Loucy (cell line): ENCODE measurements at regions not wholly inside any gene's neighbourhood (a gene's known extent, or its start where the extent isn't known, plus 50 kb on each side); places are given as distances from the start of the nearest gene placed in this dataset.

Experiments
- H2AFZ ChIP-seq: fragments of 200-600 bp; sonication (generic); 2 replicates; pipeline ENCODE4 v1.6.0; 2016; ENCODE audit warnings: antibody characterized with exemption, mild to moderate bottlenecking, low read length, moderate library complexity
- H3F3A ChIP-seq: fragments of 200-600 bp; 2 replicates; pipeline ENCODE4 v1.6.0; 2016; ENCODE audit warnings: antibody characterized with exemption, low read depth, mild to moderate bottlenecking
- H3K27me3 ChIP-seq: fragments of 200-600 bp; sonication (generic); 2 replicates; pipeline ENCODE4 v1.6.1; 2014; ENCODE audit warnings: low read length, mild to moderate bottlenecking; ENCODE audit not compliant: insufficient read depth, poor library complexity, severe bottlenecking
- H3K36me3 ChIP-seq: fragments of 200-600 bp; sonication (generic); 2 replicates; pipeline ENCODE4 v1.6.1; 2016; ENCODE audit warnings: low read length; ENCODE audit not compliant: insufficient read depth
- H3K4me1 ChIP-seq: fragments of 200-600 bp; sonication (generic); 2 replicates; pipeline ENCODE4 v1.5.1; 2014; ENCODE audit warnings: low read length, mild to moderate bottlenecking; ENCODE audit not compliant: insufficient read depth, poor library complexity, severe bottlenecking
- H3K4me2 ChIP-seq: fragments of 200-600 bp; sonication (generic); 2 replicates; pipeline ENCODE4 v1.6.0; 2014; ENCODE audit warnings: antibody characterized with exemption, low read length, low read depth, mild to moderate bottlenecking; ENCODE audit not compliant: poor library complexity, severe bottlenecking
- H3K4me3 ChIP-seq: fragments of 200-600 bp; sonication (generic); 2 replicates; pipeline ENCODE4 v1.5.1; 2014; ENCODE audit warnings: low read length, mild to moderate bottlenecking, mixed read lengths; ENCODE audit not compliant: poor library complexity, severe bottlenecking
- H3K79me2 ChIP-seq: fragments of 200-600 bp; sonication (generic); 2 replicates; pipeline ENCODE4 v1.6.1; 2014; ENCODE audit warnings: low read length; ENCODE audit not compliant: insufficient read depth
- H3K9ac ChIP-seq: fragments of 200-600 bp; sonication (generic); 2 replicates; pipeline ENCODE4 v1.6.0; 2014; ENCODE audit warnings: mild to moderate bottlenecking, low read depth, low read length, moderate library complexity; ENCODE audit not compliant: poor library complexity, severe bottlenecking
- H3K9me2 ChIP-seq: fragments of 200-600 bp; sonication (generic); replicated peaks from 2 replicates; pipeline ENCODE4 v1.6.1; 2016; ENCODE audit warnings: low read depth, low read length, mixed read lengths
- H3K9me3 ChIP-seq: fragments of 200-600 bp; sonication (generic); 2 replicates; pipeline ENCODE4 v1.6.1; 2014; ENCODE audit warnings: mild to moderate bottlenecking, antibody characterized with exemption, low read length, low read depth; ENCODE audit not compliant: insufficient read depth
- H4K20me1 ChIP-seq: fragments of 200-600 bp; sonication (generic); 2 replicates; pipeline ENCODE4 v1.6.0; 2014; ENCODE audit warnings: antibody characterized with exemption, low read length, mild to moderate bottlenecking; ENCODE audit not compliant: insufficient read depth, poor library complexity, severe bottlenecking
- CTCF ChIP-seq: fragments of 200-600 bp; sonication (generic); conservative IDR thresholded peaks from 2 replicates; pipeline ENCODE4 v1.5.1; 2014; ENCODE audit warnings: mild to moderate bottlenecking, antibody characterized with exemption, low read length
- EZH2phosphoT487 ChIP-seq: fragments of 200-600 bp; IDR thresholded peaks from 2 replicates; pipeline ENCODE4 v1.6.1; 2018; ENCODE audit warnings: antibody characterized with exemption, mild to moderate bottlenecking, moderate library complexity, borderline replicate concordance

GRCh38 chr1:83813576-83813975, 185.4 kb downstream of the TTLL7 start:
- no peak for TF ChIP-seq CTCF
- TF ChIP-seq EZH2phosphoT487, result no peak
- no peak overlapping the region for H3K9ac ChIP-seq
- H2AFZ ChIP-seq, result no peak overlapping the region
- H3K36me3 ChIP-seq, result no peaks in the 10 kb centered on the region
- no peaks in the 10 kb centered on the region for H3K9me3 ChIP-seq
- H4K20me1 ChIP-seq, result no peaks in the 10 kb centered on the region
- no peaks in the 10 kb centered on the region for H3K4me1 ChIP-seq
- no peaks in the 10 kb centered on the region for H3K9me2 ChIP-seq
- no peaks in the 10 kb centered on the region for H3K79me2 ChIP-seq
- H3F3A ChIP-seq, result no peaks in the 10 kb centered on the region
- no peak overlapping the region for H3K4me2 ChIP-seq
- H3K27me3 ChIP-seq, result no peaks in the 10 kb centered on the region
- no peak overlapping the region for H3K4me3 ChIP-seq

- Histone ChIP-seq H3K4me1 (no peaks in the 10 kb centered on the region), H2AFZ (no peak overlapping the region), H3K9me3 (no peaks in the 10 kb centered on the region), H4K20me1 (no peaks in the 10 kb centered on the region), H3K4me2 (no peak overlapping the region), H3F3A (no peaks in the 10 kb centered on the region), H3K9ac (no peak overlapping the region), H3K36me3 (no peaks in the 10 kb centered on the region), H3K79me2 (no peaks in the 10 kb centered on the region), H3K9me2 (no peaks in the 10 kb centered on the region), H3K27me3 (no peaks in the 10 kb centered on the region), H3K4me3 (no peak overlapping the region)
- TF ChIP-seq EZH2phosphoT487 (no peak), CTCF (no peak)
Measured at GRCh38 chr1:83810144-83810543, 188.8 kb downstream of the TTLL7 start.

GRCh38 chr1:83808536-83808935, 190.4 kb downstream of the TTLL7 start:
- H3K4me1 ChIP-seq, result no peaks in the 10 kb centered on the region
- H3K9me2 ChIP-seq, result no peaks in the 10 kb centered on the region
- H3K9me3 ChIP-seq, result no peaks in the 10 kb centered on the region
- H2AFZ ChIP-seq, result no peak overlapping the region
- H3K36me3 ChIP-seq, result no peaks in the 10 kb centered on the region
- no peak overlapping the region for H3K4me3 ChIP-seq
- TF ChIP-seq EZH2phosphoT487, result no peak
- TF ChIP-seq CTCF, result no peak
- H4K20me1 ChIP-seq, result no peaks in the 10 kb centered on the region
- no peaks in the 10 kb centered on the region for H3K27me3 ChIP-seq
- no peaks in the 10 kb centered on the region for H3F3A ChIP-seq
- no peaks in the 10 kb centered on the region for H3K79me2 ChIP-seq
- H3K9ac ChIP-seq, result no peak overlapping the region
- no peak overlapping the region for H3K4me2 ChIP-seq
